ENCODE measurements at regions not wholly inside any gene's neighbourhood (a gene's known extent, or its start where the extent isn't known, plus 50 kb on each side); places are given as distances from the start of the nearest gene placed in this dataset.

DNA sequence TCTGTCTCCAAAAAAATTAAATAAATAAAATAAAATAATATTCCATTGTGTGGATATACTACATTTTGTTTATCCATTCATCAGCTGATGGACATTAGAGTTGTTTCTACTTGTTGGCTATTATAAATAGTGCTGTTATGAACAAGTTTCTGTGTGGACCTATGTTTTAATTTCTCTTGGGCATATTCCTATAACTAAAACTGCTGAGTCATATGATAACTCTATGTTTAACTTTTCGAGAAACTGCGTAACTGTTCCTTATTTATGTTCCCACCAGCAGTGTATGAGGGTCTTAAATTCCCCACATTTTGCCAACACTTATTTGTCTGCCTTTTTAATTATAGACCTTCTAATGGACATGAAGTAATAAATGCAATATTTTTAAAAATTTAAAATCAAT, 80.0 kb upstream of the XIST start:
- H3K23ac ChIP-seq (ENCODE audit: low read depth, low read length) = no peak overlapping the region
- no peak overlapping the region for H3K27ac ChIP-seq (ENCODE audit: insufficient read depth, low read length)
- H3K18ac ChIP-seq (ENCODE audit: low read depth, low read length) = no peak overlapping the region
- H2AK5ac ChIP-seq (ENCODE audit: low read depth, low read length) = no peak overlapping the region
- no peak for DNase-seq
- BruUV-seq (replicated peaks) = no TSS peak
- no peaks in the 10 kb centered on the region for H3K79me1 ChIP-seq (ENCODE audit: low read depth in 1 of 2, low read length in 2 of 2)
- no peak for ATAC-seq (ENCODE audit: low read depth)
- H4K5ac ChIP-seq (ENCODE audit: low read depth, low read length) = no peak overlapping the region
- TF ChIP-seq RAD21 (IDR thresholded peaks at IDR 0.05; ENCODE audit: low read length) (no peak), MAFK (IDR thresholded peaks at IDR 0.05; ENCODE audit: low read depth, low read length) (peak; percentile 84), NFE2L2 (IDR thresholded peaks at IDR 0.05; ENCODE audit: low read depth, low read length) (peak; percentile 94)
- no peaks in the 10 kb centered on the region for H3K9me1 ChIP-seq (ENCODE audit: insufficient read depth, low read length)
- no peak overlapping the region for H2BK120ac ChIP-seq (ENCODE audit: low read depth, low read length)
- intact Hi-C loops (cut with micrococcal nuclease) (no loop called here), dilution Hi-C loops (cut with HindIII; ENCODE audit: low sequenced_read_pairs, unreplicated experiment) (no loop called here), in situ Hi-C loops (cut with MboI; ENCODE audit: low sequenced_read_pairs) (no loop called here)
- no peak overlapping the region for H4K8ac ChIP-seq (ENCODE audit: low read depth in 2 of 2, low read length in 2 of 2)
- H2AK9ac ChIP-seq (replicated peaks; ENCODE audit: low read depth, low read length, poor library complexity) = no peak overlapping the region
- H3K4me2 ChIP-seq (ENCODE audit: low read depth, low read length) = no peak overlapping the region
- no peak overlapping the region for H3K14ac ChIP-seq (replicated peaks; ENCODE audit: low read depth, low read length)
- no peaks in the 10 kb centered on the region for H4K20me1 ChIP-seq (ENCODE audit: insufficient read depth, low read length)
- H3K27me3 ChIP-seq (ENCODE audit: control insufficient read depth, insufficient read depth, low read length) = no peaks in the 10 kb centered on the region; the same call in 1 of the 2 replicates
- H2BK5ac ChIP-seq (ENCODE audit: low read depth, low read length, poor library complexity, severe bottlenecking) = no peak overlapping the region
- H3K9ac ChIP-seq (ENCODE audit: low read depth, low read length) = no peak overlapping the region
- H2AFZ ChIP-seq (replicated peaks; ENCODE audit: low read length, poor library complexity) = no peak overlapping the region
- peaks cover 2% of the 10 kb centered on the region; the same call in 1 of the 2 replicates for H3K9me3 ChIP-seq (ENCODE audit: control insufficient read depth, insufficient read depth, low read length)
- no peak overlapping the region for H2BK20ac ChIP-seq (ENCODE audit: low read depth, low read length)
- H3K56ac ChIP-seq (ENCODE audit: extremely low read depth, insufficient read depth, low read length) = no peak overlapping the region
- no peaks in the 10 kb centered on the region for H3K36me3 ChIP-seq (ENCODE audit: control insufficient read depth, insufficient read depth, low read length)
- H4K91ac ChIP-seq (ENCODE audit: insufficient read depth, low read depth, low read length) = no peak overlapping the region
- ChIA-PET POLR2A (ENCODE audit: unreplicated experiment) (no interaction called here), CTCF (no interaction called here)
- H3K4ac ChIP-seq (ENCODE audit: low read depth, low read length) = no peak overlapping the region
- H3K4me1 ChIP-seq (ENCODE audit: control insufficient read depth, insufficient read depth, low read length) = no peaks in the 10 kb centered on the region
- no peak overlapping the region for H3K4me3 ChIP-seq (ENCODE audit: insufficient read depth, low read depth, low read length)
- no peak overlapping the region for H2BK15ac ChIP-seq (ENCODE audit: low read depth, low read length)
- no CpG with 5 or more reads among the region's 2 CpGs for WGBS, 2 experiments (ENCODE audit: extremely low coverage in 2 of 2, insufficient read length in 1 of 2)

Measured in IMR-90 (cell line).